IMR-90 (cell line): ENCODE measurements at regions not wholly inside any gene's neighbourhood (a gene's known extent, or its start where the extent isn't known, plus 50 kb on each side); places are given as distances from the start of the nearest gene placed in this dataset.

Source experiments
- ATAC-seq: fragments of 200-7000 bp; cut with Tn5 transposase; 2 replicates; pipeline ENCODE4 v1.9.1; 2020; ENCODE audit warnings: low read depth, mild to moderate bottlenecking, moderate library complexity
- BruUV-seq: library from RNA; stranded (reverse); fragments of 400-500 nt; replicated peaks from 2 replicates; lab custom pipeline; 2021; lab: Mats Ljungman, UMichigan
- CTCF ChIA-PET: fragments of 300-600 bp; formaldehyde crosslinking; extraction: SDS; loops from one replicate; lab custom pipeline; 2021; ENCODE audit warnings: antibody characterized with exemption; lab: Yijun Ruan, JAX
- POLR2A ChIA-PET: fragments of 300-600 bp; sonication (Branson Sonifier 250); formaldehyde crosslinking; loops from one replicate; lab custom pipeline; 2022; ENCODE audit warnings: antibody characterized with exemption; ENCODE audit not compliant: unreplicated experiment; lab: Charles Lee
- DNase-seq: peaks from one replicate; pipeline ENCODE4 v3.0.0; 2013
- H2AFZ ChIP-seq: replicated peaks from 2 replicates; pipeline ENCODE3; 2013; ENCODE audit warnings: low read length, mild to moderate bottlenecking; ENCODE audit not compliant: poor library complexity
- H2AK5ac ChIP-seq: 2 replicates; pipeline ENCODE4 v1.6.1; 2013; ENCODE audit warnings: low read depth, low read length, inconsistent platforms
- H2AK9ac ChIP-seq: replicated peaks from 2 replicates; pipeline ENCODE3; 2013; ENCODE audit warnings: mild to moderate bottlenecking, low read depth, low read length, moderate library complexity; ENCODE audit not compliant: poor library complexity
- H2BK120ac ChIP-seq: 2 replicates; pipeline ENCODE4 v1.6.1; 2013; ENCODE audit warnings: low read depth, low read length, inconsistent platforms
- H2BK15ac ChIP-seq: 3 replicates; pipeline ENCODE4 v1.6.1; 2013; ENCODE audit warnings: low read depth, low read length, inconsistent platforms
- H2BK20ac ChIP-seq: 2 replicates; pipeline ENCODE4 v1.6.1; 2013; ENCODE audit warnings: low read depth, mild to moderate bottlenecking, inconsistent platforms, low read length, moderate library complexity
- H2BK5ac ChIP-seq: 2 replicates; pipeline ENCODE4 v1.6.1; 2013; ENCODE audit warnings: mild to moderate bottlenecking, low read depth, low read length, inconsistent platforms; ENCODE audit not compliant: poor library complexity, severe bottlenecking
- H3K14ac ChIP-seq: replicated peaks from 2 replicates; pipeline ENCODE4 v1.6.1; 2013; ENCODE audit warnings: low read depth, low read length, inconsistent platforms
- H3K18ac ChIP-seq: 2 replicates; pipeline ENCODE4 v1.6.1; 2013; ENCODE audit warnings: low read depth, low read length, control low read depth
- H3K23ac ChIP-seq: 2 replicates; pipeline ENCODE4 v1.6.1; 2013; ENCODE audit warnings: low read depth, low read length, inconsistent platforms
- H3K27ac ChIP-seq: 2 replicates; pipeline ENCODE4 v1.5.1; 2013; ENCODE audit warnings: mild to moderate bottlenecking, control low read depth, low read length; ENCODE audit not compliant: insufficient read depth
- H3K27me3 ChIP-seq: 2 replicates; pipeline ENCODE4 v1.6.1; 2013; ENCODE audit warnings: low read length; ENCODE audit not compliant: control insufficient read depth, insufficient read depth
- H3K36me3 ChIP-seq: 2 replicates; pipeline ENCODE4 v1.6.1; 2013; ENCODE audit warnings: low read length, mixed read lengths; ENCODE audit not compliant: control insufficient read depth, insufficient read depth
- H3K4ac ChIP-seq: 2 replicates; pipeline ENCODE4 v1.6.1; 2013; ENCODE audit warnings: low read depth, low read length, inconsistent platforms
- H3K4me1 ChIP-seq: 2 replicates; pipeline ENCODE4 v1.6.1; 2013; ENCODE audit warnings: low read length, mixed read lengths; ENCODE audit not compliant: control insufficient read depth, insufficient read depth
- H3K4me2 ChIP-seq: 2 replicates; pipeline ENCODE4 v1.6.1; 2013; ENCODE audit warnings: low read depth, mild to moderate bottlenecking, control low read depth, low read length, moderate library complexity
- H3K4me3 ChIP-seq: 2 replicates; pipeline ENCODE4 v1.5.1; 2013; ENCODE audit warnings: low read depth, mild to moderate bottlenecking, control low read depth, low read length, moderate library complexity; ENCODE audit not compliant: insufficient read depth
- H3K56ac ChIP-seq: 2 replicates; pipeline ENCODE4 v1.6.1; 2013; ENCODE audit warnings: low read length, inconsistent platforms; ENCODE audit not compliant: insufficient read depth; ENCODE audit errors: extremely low read depth
- H3K79me1 ChIP-seq, 2 experiments: 2 replicates each; pipeline ENCODE4 v1.6.1; 2013; ENCODE audit warnings: low read length in 2 of 2, inconsistent platforms in 1 of 2, low read depth in 1 of 2
- H3K9ac ChIP-seq: 2 replicates; pipeline ENCODE4 v1.6.1; 2013; ENCODE audit warnings: low read depth, low read length, control low read depth
- H3K9me1 ChIP-seq: 2 replicates; pipeline ENCODE4 v1.6.1; 2013; ENCODE audit warnings: low read length, inconsistent platforms; ENCODE audit not compliant: insufficient read depth
- H3K9me3 ChIP-seq: 2 replicates; pipeline ENCODE4 v1.6.1; 2013; ENCODE audit warnings: low read length; ENCODE audit not compliant: control insufficient read depth, insufficient read depth
- H4K20me1 ChIP-seq: 2 replicates; pipeline ENCODE4 v1.6.1; 2013; ENCODE audit warnings: low read length, inconsistent platforms; ENCODE audit not compliant: insufficient read depth
- H4K5ac ChIP-seq: 2 replicates; pipeline ENCODE4 v1.6.1; 2013; ENCODE audit warnings: mild to moderate bottlenecking, low read depth, low read length, control low read depth
- H4K8ac ChIP-seq, 2 experiments: 2 replicates each; pipeline ENCODE4 v1.6.1; 2013; ENCODE audit warnings: low read depth in 2 of 2, low read length in 2 of 2, control low read depth in 1 of 2, inconsistent platforms in 1 of 2
- H4K91ac ChIP-seq: 2 replicates; pipeline ENCODE4 v1.6.1; 2013; ENCODE audit warnings: low read depth, low read length, inconsistent platforms; ENCODE audit not compliant: insufficient read depth
- BHLHE40 ChIP-seq: fragments of 150-350 bp; IDR thresholded peaks from 2 replicates; pipeline ENCODE4 v1.6.1; 2016; ENCODE audit warnings: mild to moderate bottlenecking, low read depth, low read length
- ELK1 ChIP-seq: fragments of 150-350 bp; IDR thresholded peaks from 2 replicates; pipeline ENCODE4 v1.6.1; 2016; ENCODE audit warnings: low read depth, mild to moderate bottlenecking, low read length, moderate library complexity, borderline replicate concordance
- MAFK ChIP-seq: IDR thresholded peaks from 2 replicates; pipeline ENCODE4 v1.6.1; 2012; ENCODE audit warnings: low read depth, low read length, improper control_type of control experiment
- MAZ ChIP-seq: IDR thresholded peaks from 2 replicates; pipeline ENCODE4 v1.6.1; 2012; ENCODE audit warnings: low read depth, mild to moderate bottlenecking, low read length, improper control_type of control experiment, moderate library complexity, borderline replicate concordance
- RAD21 ChIP-seq: IDR thresholded peaks from 2 replicates; pipeline ENCODE4 v1.6.1; 2012; ENCODE audit warnings: low read length, improper control_type of control experiment
- RFX5 ChIP-seq: IDR thresholded peaks from 2 replicates; pipeline ENCODE4 v1.8.0; 2012; ENCODE audit warnings: low read depth, mild to moderate bottlenecking, low read length, moderate library complexity
- WGBS, 2 experiments: methylation state at CpG; one replicate each; pipeline versions ENCODE4 v1.1.5 to v1.1.7; 2013; ENCODE audit warnings: missing lambda C conversion rate in 2 of 2; ENCODE audit not compliant: insufficient read length in 1 of 2; ENCODE audit errors: extremely low coverage in 2 of 2; 5-methylcytosine and 5-hydroxymethylcytosine counted together
- dilution Hi-C: fragments of 300-500 bp; cut with HindIII; formaldehyde crosslinking; loops from one replicate; pipeline ENCODE4 v1.14.3; 2018; ENCODE audit warnings: low sequenced_read_pairs; ENCODE audit not compliant: unreplicated experiment
- in situ Hi-C: fragments of 300-500 bp; cut with MboI; formaldehyde crosslinking; loops from 3 replicates; pipeline ENCODE4 v1.14.3; 2019; ENCODE audit warnings: low sequenced_read_pairs, inconsistent platforms, mixed read lengths
- intact Hi-C: fragments of 100-400 bp; cut with micrococcal nuclease; formaldehyde crosslinking; loops from 2 replicates; pipeline ENCODE4 v1.10.0; 2022

- H3K27me3 ChIP-seq: no peaks in the 10 kb centered on the region
- H2BK120ac ChIP-seq: no peak overlapping the region
- DNase-seq (no peak), ATAC-seq (no peak)
- no peak overlapping the region for H3K9ac ChIP-seq
- dilution Hi-C loops (no loop called here), intact Hi-C loops (no loop called here), in situ Hi-C loops (loop anchor here (10.0 kb wide), 1 partner anchor 56 kb away; no protein-coding TSS in a partner anchor)
- no peak overlapping the region for H2AK9ac ChIP-seq
- peaks cover 36% of the 10 kb centered on the region for H3K9me3 ChIP-seq
- H3K79me1 ChIP-seq: no peaks in the 10 kb centered on the region
- no peaks in the 10 kb centered on the region for H3K9me1 ChIP-seq
- no peak overlapping the region for H4K91ac ChIP-seq
- POLR2A ChIA-PET: no interaction called here
- 63% methylated on average over 1 of the region's 15 CpGs; no CpG with 5 or more reads in 1 of the 2 experiments for WGBS, 2 experiments
- no peak overlapping the region for H3K56ac ChIP-seq
- no peak overlapping the region for H3K4ac ChIP-seq
- H4K8ac ChIP-seq: no peak overlapping the region
- H3K14ac ChIP-seq: no peak overlapping the region
- no peak overlapping the region for H3K23ac ChIP-seq
- H3K4me3 ChIP-seq: no peak overlapping the region
- BruUV-seq: no TSS peak
- no peak overlapping the region for H2AFZ ChIP-seq
- no peak overlapping the region for H3K27ac ChIP-seq
- no peak overlapping the region for H2BK5ac ChIP-seq
- no peak overlapping the region for H3K18ac ChIP-seq
- no peaks in the 10 kb centered on the region for H3K36me3 ChIP-seq
- H3K4me2 ChIP-seq: no peak overlapping the region
- H4K5ac ChIP-seq: no peak overlapping the region
- H4K20me1 ChIP-seq: no peaks in the 10 kb centered on the region
- H3K4me1 ChIP-seq: no peaks in the 10 kb centered on the region
- TF ChIP-seq BHLHE40: no peak
- no peak for TF ChIP-seq MAZ
- TF ChIP-seq ELK1: no peak
- TF ChIP-seq MAFK: no peak
- no peak for TF ChIP-seq RAD21
- no peak for TF ChIP-seq RFX5
- no peak overlapping the region for H2BK15ac ChIP-seq
- CTCF ChIA-PET: no interaction called here
- no peak overlapping the region for H2AK5ac ChIP-seq
- H2BK20ac ChIP-seq: no peak overlapping the region
These were observed 96.8 kb upstream of the ISX start for GRCh38 chr22:34969001-34969790.
